CD4-positive, CD25-positive, alpha-beta regulatory T cell (primary cell): ENCODE measurements at regions not wholly inside any gene's neighbourhood (a gene's known extent, or its start where the extent isn't known, plus 50 kb on each side); places are given as distances from the start of the nearest gene placed in this dataset.

Source experiments
- ATAC-seq, 2 donors: fragments of 150-1000 bp; cut with Tn5 transposase; one replicate each; pipeline ENCODE4 v1.10.0; 2021; ENCODE audit warnings: low read depth in 2 of 2, moderate number of reproducible peaks in 2 of 2, moderate library complexity in 1 of 2
- DNase-seq, 3 donors: peaks; one replicate each; pipeline versions ENCODE4 v3.0.0 to v3.0.0-alpha.2; 2012 to 2022; ENCODE audit warnings: mixed read lengths in 1 of 3
- H3K27ac ChIP-seq: one replicate; pipeline ENCODE4 v1.7.0; 2013; ENCODE audit warnings: mild to moderate bottlenecking, low read length; ENCODE audit not compliant: insufficient read depth, poor library complexity, severe bottlenecking
- H3K27me3 ChIP-seq: one replicate; pipeline ENCODE4 v1.7.0; 2013; ENCODE audit warnings: low read length; ENCODE audit not compliant: control insufficient read depth, insufficient read depth
- H3K36me3 ChIP-seq: one replicate; pipeline ENCODE4 v1.7.0; 2013; ENCODE audit warnings: mild to moderate bottlenecking, low read length, moderate library complexity; ENCODE audit not compliant: control insufficient read depth, insufficient read depth
- H3K4me1 ChIP-seq: 2 replicates; pipeline ENCODE4 v1.7.0; 2013; ENCODE audit warnings: mild to moderate bottlenecking, low read length; ENCODE audit not compliant: insufficient read depth, control insufficient read depth, poor library complexity, severe bottlenecking
- H3K4me3 ChIP-seq: one replicate; pipeline ENCODE4 v1.7.0; 2013; ENCODE audit warnings: low read depth, mild to moderate bottlenecking, low read length, moderate library complexity
- H3K9me3 ChIP-seq, 2 experiments: 1 replicate in 1 of 2; 2 replicates in 1 of 2; pipeline ENCODE4 v1.7.0; 2013; ENCODE audit warnings: low read length in 2 of 2, mild to moderate bottlenecking in 1 of 2, moderate library complexity in 1 of 2; ENCODE audit not compliant: control insufficient read depth in 2 of 2
- H3K27ac Mint-ChIP-seq, 3 donors: one replicate each; pipeline ENCODE4 v1.8.0; 2020 to 2022; ENCODE audit warnings: mild to moderate bottlenecking in 3 of 3, mixed read lengths in 3 of 3, moderate library complexity in 2 of 3
- H3K27me3 Mint-ChIP-seq: one replicate; pipeline ENCODE4 v1.8.0; 2022; ENCODE audit warnings: mild to moderate bottlenecking, mixed read lengths
- H3K36me3 Mint-ChIP-seq: one replicate; pipeline ENCODE4 v1.8.0; 2020; ENCODE audit warnings: mixed read lengths
- H3K4me1 Mint-ChIP-seq, 4 donors: one replicate each; pipeline ENCODE4 v1.8.0; 2020 to 2022; ENCODE audit warnings: mixed read lengths in 4 of 4, mild to moderate bottlenecking in 1 of 4
- H3K4me3 Mint-ChIP-seq, 4 donors: one replicate each; pipeline ENCODE4 v1.8.0; 2020 to 2022; ENCODE audit warnings: mild to moderate bottlenecking in 4 of 4, mixed read lengths in 4 of 4, moderate library complexity in 3 of 4
- H3K9me3 Mint-ChIP-seq, 7 donors: one replicate each; pipeline ENCODE4 v1.8.0; 2020 to 2022; ENCODE audit warnings: mixed read lengths in 7 of 7, mild to moderate bottlenecking in 3 of 7, moderate library complexity in 2 of 7

GRCh38 chr6:92767101-92767500 is 652.3 kb downstream of the EPHA7 start:
- DNase-seq, result no peak
- H3K4me3 ChIP-seq, result no peak overlapping the region
- H3K36me3 ChIP-seq, result no peaks in the 10 kb centered on the region
- Mint-ChIP-seq H3K4me1 (no peaks in the 10 kb centered on the region), H3K27me3 (no peaks in the 10 kb centered on the region), H3K27ac (no peak overlapping the region), H3K4me3 (no peak overlapping the region), H3K36me3 (no peaks in the 10 kb centered on the region), H3K9me3 (peaks cover 0 to 9% (median 5%) of the 10 kb centered on the region in 7 donors)
- no peaks in the 10 kb centered on the region for H3K27me3 ChIP-seq
- no peaks in the 10 kb centered on the region for H3K4me1 ChIP-seq
- no peaks in the 10 kb centered on the region for H3K9me3 ChIP-seq
- no peak for ATAC-seq
- no peak overlapping the region for H3K27ac ChIP-seq

GRCh38 chr6:92763680-92764079 is 655.7 kb downstream of the EPHA7 start:
- Mint-ChIP-seq H3K4me3 (no peak overlapping the region), H3K4me1 (no peaks in the 10 kb centered on the region), H3K27me3 (no peaks in the 10 kb centered on the region), H3K9me3 (peaks cover 0 to 6% (median 3%) of the 10 kb centered on the region in 7 donors), H3K27ac (no peak overlapping the region), H3K36me3 (no peaks in the 10 kb centered on the region)
- Histone ChIP-seq H3K27me3 (no peaks in the 10 kb centered on the region), H3K36me3 (no peaks in the 10 kb centered on the region), H3K27ac (no peak overlapping the region), H3K9me3 (no peaks in the 10 kb centered on the region), H3K4me3 (no peak overlapping the region), H3K4me1 (no peaks in the 10 kb centered on the region)
- no peak for DNase-seq
- no peak for ATAC-seq

- H3K4me1 ChIP-seq, result no peaks in the 10 kb centered on the region
- Mint-ChIP-seq H3K9me3 (peaks cover 0 to 6% (median 3%) of the 10 kb centered on the region in 7 donors), H3K4me1 (no peaks in the 10 kb centered on the region), H3K4me3 (no peak overlapping the region), H3K27me3 (no peaks in the 10 kb centered on the region), H3K36me3 (no peaks in the 10 kb centered on the region), H3K27ac (no peak overlapping the region)
- no peak overlapping the region for H3K27ac ChIP-seq
- no peak overlapping the region for H3K4me3 ChIP-seq
- no peak for DNase-seq
- H3K9me3 ChIP-seq, result no peaks in the 10 kb centered on the region
- no peak for ATAC-seq
- H3K36me3 ChIP-seq, result no peaks in the 10 kb centered on the region
- H3K27me3 ChIP-seq, result no peaks in the 10 kb centered on the region
Observed at GRCh38 chr6:92763274-92763584, 656.1 kb downstream of the EPHA7 start.

GRCh38 chr6:92762443-92763273 is 656.7 kb downstream of the EPHA7 start:
- no peaks in the 10 kb centered on the region for H3K27me3 Mint-ChIP-seq
- H3K27ac Mint-ChIP-seq, result no peak overlapping the region
- no peak overlapping the region for H3K27ac ChIP-seq
- no peaks in the 10 kb centered on the region for H3K4me1 Mint-ChIP-seq
- H3K36me3 ChIP-seq, result no peaks in the 10 kb centered on the region
- DNase-seq, result no peak
- no peak for ATAC-seq
- no peaks in the 10 kb centered on the region for H3K36me3 Mint-ChIP-seq
- no peaks in the 10 kb centered on the region for H3K27me3 ChIP-seq
- H3K4me3 ChIP-seq, result no peak overlapping the region
- H3K4me1 ChIP-seq, result no peaks in the 10 kb centered on the region
- H3K4me3 Mint-ChIP-seq, result no peak overlapping the region
- peaks cover 0 to 6% (median 3%) of the 10 kb centered on the region in 7 donors for H3K9me3 Mint-ChIP-seq
- no peaks in the 10 kb centered on the region for H3K9me3 ChIP-seq

- DNase-seq (no peak), ATAC-seq (no peak)
- no peaks in the 10 kb centered on the region for H3K27me3 ChIP-seq
- no peaks in the 10 kb centered on the region for H3K36me3 ChIP-seq
- H3K4me1 ChIP-seq, result no peaks in the 10 kb centered on the region
- Mint-ChIP-seq H3K9me3 (peaks cover 0 to 9% (median 0%) of the 10 kb centered on the region in 7 donors), H3K4me1 (no peaks in the 10 kb centered on the region), H3K27ac (peak overlapping the region in 1 of 3 donors; percentile 91), H3K27me3 (no peaks in the 10 kb centered on the region), H3K4me3 (no peak overlapping the region), H3K36me3 (no peaks in the 10 kb centered on the region)
- H3K4me3 ChIP-seq, result no peak overlapping the region
- H3K27ac ChIP-seq, result no peak overlapping the region
- peaks cover 0 to 2% of the 10 kb centered on the region in 2 experiments for H3K9me3 ChIP-seq
Observed at GRCh38 chr6:92759178-92759577, 660.2 kb downstream of the EPHA7 start.

GRCh38 chr6:92757925-92758324 is 661.4 kb downstream of the EPHA7 start:
- H3K36me3 Mint-ChIP-seq, result no peaks in the 10 kb centered on the region
- no peaks in the 10 kb centered on the region for H3K4me1 Mint-ChIP-seq
- H3K36me3 ChIP-seq, result no peaks in the 10 kb centered on the region
- no peaks in the 10 kb centered on the region for H3K27me3 Mint-ChIP-seq
- H3K4me3 ChIP-seq, result no peak overlapping the region
- H3K27ac Mint-ChIP-seq, result no peak overlapping the region
- no peaks in the 10 kb centered on the region for H3K27me3 ChIP-seq
- H3K27ac ChIP-seq, result no peak overlapping the region
- H3K9me3 ChIP-seq, result peaks cover 0 to 2% of the 10 kb centered on the region in 2 experiments
- ATAC-seq (no peak), DNase-seq (no peak)
- H3K9me3 Mint-ChIP-seq, result peaks cover 0 to 12% (median 1%) of the 10 kb centered on the region in 7 donors
- no peaks in the 10 kb centered on the region for H3K4me1 ChIP-seq
- no peak overlapping the region for H3K4me3 Mint-ChIP-seq

GRCh38 chr6:92756912-92757311 is 662.4 kb downstream of the EPHA7 start:
- H3K9me3 Mint-ChIP-seq, result peaks cover 2 to 20% (median 7%) of the 10 kb centered on the region in 7 donors
- no peak overlapping the region for H3K4me3 ChIP-seq
- ATAC-seq (no peak), DNase-seq (no peak)
- H3K27me3 Mint-ChIP-seq, result no peaks in the 10 kb centered on the region
- H3K4me1 Mint-ChIP-seq, result no peaks in the 10 kb centered on the region
- no peaks in the 10 kb centered on the region for H3K36me3 ChIP-seq
- H3K27ac Mint-ChIP-seq, result no peak overlapping the region
- H3K36me3 Mint-ChIP-seq, result no peaks in the 10 kb centered on the region
- no peak overlapping the region for H3K4me3 Mint-ChIP-seq
- peaks cover 5 to 6% of the 10 kb centered on the region in 2 experiments for H3K9me3 ChIP-seq
- H3K27me3 ChIP-seq, result no peaks in the 10 kb centered on the region
- H3K4me1 ChIP-seq, result no peaks in the 10 kb centered on the region
- no peak overlapping the region for H3K27ac ChIP-seq

- Mint-ChIP-seq H3K36me3 (no peaks in the 10 kb centered on the region), H3K9me3 (peaks cover 2 to 20% (median 10%) of the 10 kb centered on the region in 7 donors), H3K27me3 (no peaks in the 10 kb centered on the region), H3K27ac (no peak overlapping the region), H3K4me3 (no peak overlapping the region), H3K4me1 (no peaks in the 10 kb centered on the region)
- Histone ChIP-seq H3K36me3 (no peaks in the 10 kb centered on the region), H3K4me3 (no peak overlapping the region), H3K9me3 (peaks cover 5 to 6% of the 10 kb centered on the region in 2 experiments), H3K4me1 (no peaks in the 10 kb centered on the region), H3K27me3 (no peaks in the 10 kb centered on the region), H3K27ac (no peak overlapping the region)
- ATAC-seq (no peak), DNase-seq (no peak)
Observed at GRCh38 chr6:92753956-92754355, 665.4 kb downstream of the EPHA7 start.
